SH-SY5Y (cell line): ENCODE measurements at regions not wholly inside any gene's neighbourhood (a gene's known extent, or its start where the extent isn't known, plus 50 kb on each side); places are given as distances from the start of the nearest gene placed in this dataset.

Experiments
- GATA2 ChIP-seq: IDR thresholded peaks from 2 replicates; pipeline ENCODE4 v1.6.1; 2011; ENCODE audit warnings: mild to moderate bottlenecking, low read depth, low read length
- GATA3 ChIP-seq: IDR thresholded peaks from 2 replicates; pipeline ENCODE4 v1.6.1; 2011; ENCODE audit warnings: low read depth, mild to moderate bottlenecking, low read length, moderate library complexity

DNA sequence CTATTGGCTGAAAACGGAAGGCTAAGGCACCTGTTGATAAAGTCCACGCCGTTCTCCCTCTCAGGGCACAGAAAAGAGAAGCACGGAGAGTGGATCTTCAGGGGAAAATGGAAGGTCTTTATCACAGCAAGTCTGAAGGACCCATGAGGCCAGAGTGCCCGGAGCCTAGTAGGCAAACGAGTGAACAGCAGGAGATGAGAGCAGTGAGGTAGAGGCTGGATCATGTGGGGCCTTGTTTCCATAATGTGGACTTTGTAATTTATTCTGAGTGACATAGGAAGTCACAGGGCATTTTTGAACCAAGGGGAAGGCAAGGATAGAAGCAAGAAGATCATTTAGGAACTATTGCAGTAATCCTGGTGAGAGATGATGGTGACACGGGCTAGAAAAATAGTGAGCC is 287.2 kb upstream of the NRIP1 start:
- TF ChIP-seq GATA3 (no peak), GATA2 (no peak)

DNA sequence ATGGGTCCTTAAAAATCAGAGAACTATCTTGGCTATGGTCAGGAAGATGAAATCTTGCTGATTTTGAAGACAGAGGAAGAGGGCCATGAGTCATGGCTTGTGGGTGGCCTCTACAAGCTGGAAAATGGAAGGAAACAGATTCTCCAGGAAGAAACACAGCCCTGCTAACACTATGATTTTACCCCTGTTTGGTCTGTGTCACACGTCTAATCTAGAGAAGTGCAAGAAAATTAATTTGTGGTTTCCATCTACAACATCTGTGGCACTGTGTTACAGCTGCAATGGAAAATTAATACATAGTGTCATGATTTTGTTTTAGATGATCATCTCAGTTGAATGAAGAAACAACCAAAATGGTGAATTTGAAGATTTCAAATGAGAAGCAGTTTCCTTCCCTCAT is 288.7 kb upstream of the NRIP1 start:
- no peak for TF ChIP-seq GATA2
- no peak for TF ChIP-seq GATA3

DNA sequence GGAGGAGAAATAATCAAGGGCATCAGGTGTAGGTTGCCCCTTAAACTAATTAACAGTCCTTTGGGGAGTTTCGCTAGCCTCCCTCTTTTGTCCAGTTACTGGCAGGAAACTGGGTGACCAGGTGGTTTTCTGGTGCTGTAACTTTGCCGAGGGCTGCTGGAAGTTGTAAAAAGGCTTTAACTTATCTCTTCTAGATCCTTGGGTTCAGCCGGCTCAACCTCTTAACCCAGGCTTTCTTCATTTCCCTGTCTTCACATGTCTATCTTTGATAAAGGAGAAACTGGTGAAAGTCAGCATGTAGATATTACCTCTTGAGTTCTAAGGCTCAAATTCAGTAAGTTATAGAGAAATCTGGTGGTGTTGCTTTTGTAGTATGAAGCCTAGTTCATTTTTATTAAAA is 289.7 kb upstream of the NRIP1 start:
- TF ChIP-seq GATA2 (no peak), GATA3 (no peak)

DNA sequence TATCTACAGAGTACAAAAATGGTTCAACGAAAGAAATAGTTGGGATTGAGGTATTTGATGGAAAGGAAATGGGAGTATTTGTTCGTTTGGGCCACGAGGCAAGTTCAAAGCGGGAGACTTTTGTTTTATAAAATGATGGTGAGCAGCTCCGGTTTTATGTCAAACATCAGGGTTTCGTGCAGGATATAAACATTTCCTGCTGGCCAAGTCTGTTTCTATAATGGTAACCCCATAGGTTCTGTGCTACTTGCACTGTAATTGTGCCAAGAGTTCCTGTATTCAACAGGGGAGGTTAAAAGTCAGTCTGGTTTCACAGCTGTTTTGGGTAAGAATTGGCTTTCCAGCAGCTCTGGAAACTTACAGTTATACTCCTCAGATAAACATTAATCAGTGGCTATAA is 290.3 kb upstream of the NRIP1 start:
- no peak for TF ChIP-seq GATA3
- TF ChIP-seq GATA2, result no peak

DNA sequence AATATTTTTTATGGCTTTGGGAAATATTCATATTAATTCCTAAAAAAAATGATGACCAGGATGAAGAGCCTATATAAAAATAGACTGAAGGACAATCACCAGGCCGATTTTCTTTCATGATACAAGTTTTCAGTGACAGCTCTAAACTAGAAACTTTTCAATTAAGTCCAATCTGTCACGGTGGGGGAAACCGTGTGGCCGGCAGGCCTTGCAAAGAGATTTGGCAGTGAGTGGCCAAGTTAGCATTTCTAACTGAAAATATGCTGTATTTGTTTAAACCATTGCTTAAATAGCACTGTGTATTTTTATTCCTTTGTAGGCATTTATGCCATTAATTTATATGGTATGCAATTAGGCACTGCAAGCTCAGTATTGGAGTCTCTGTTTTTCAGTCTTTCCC is 294.5 kb upstream of the NRIP1 start:
- no peak for TF ChIP-seq GATA2
- TF ChIP-seq GATA3, result no peak

DNA sequence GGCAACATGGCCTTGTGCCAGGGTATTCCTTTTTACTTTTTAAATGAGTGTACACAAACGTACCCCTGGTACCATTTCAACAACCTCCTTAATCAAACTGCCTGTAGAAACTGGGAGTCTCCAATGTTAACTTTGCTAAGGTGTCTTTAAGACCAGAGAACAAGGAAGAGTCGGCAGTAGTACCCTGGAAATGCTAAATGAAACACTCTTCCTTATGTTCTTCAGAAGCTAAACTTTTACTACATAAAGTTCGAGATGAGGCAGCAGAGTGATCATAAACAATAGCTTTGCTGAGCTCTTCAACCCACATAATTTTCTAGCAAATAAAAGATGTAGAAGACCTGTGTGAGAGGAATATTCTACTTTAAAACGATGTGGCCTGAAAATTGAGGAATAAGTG is 297.7 kb upstream of the NRIP1 start:
- TF ChIP-seq GATA3, result no peak
- no peak for TF ChIP-seq GATA2

DNA sequence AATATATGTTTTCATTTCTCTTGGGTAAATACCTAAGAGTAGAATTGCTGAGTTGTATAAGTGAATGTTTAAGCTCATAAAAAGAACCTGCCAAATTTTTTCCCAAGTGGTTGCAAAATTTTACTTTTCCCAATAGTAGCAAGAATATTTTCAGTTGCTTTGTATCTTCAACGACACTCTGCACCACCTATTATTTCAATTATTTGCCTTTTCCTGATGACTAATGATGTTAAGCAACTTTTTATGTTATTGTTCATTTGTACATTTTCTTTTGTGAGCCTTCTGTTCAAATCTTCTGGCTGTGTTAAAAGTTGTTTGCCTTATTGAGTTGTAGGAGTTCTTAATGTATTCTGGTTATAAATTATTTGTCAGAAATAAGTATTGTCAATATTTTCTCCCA is 299.1 kb upstream of the NRIP1 start:
- no peak for TF ChIP-seq GATA2
- no peak for TF ChIP-seq GATA3

DNA sequence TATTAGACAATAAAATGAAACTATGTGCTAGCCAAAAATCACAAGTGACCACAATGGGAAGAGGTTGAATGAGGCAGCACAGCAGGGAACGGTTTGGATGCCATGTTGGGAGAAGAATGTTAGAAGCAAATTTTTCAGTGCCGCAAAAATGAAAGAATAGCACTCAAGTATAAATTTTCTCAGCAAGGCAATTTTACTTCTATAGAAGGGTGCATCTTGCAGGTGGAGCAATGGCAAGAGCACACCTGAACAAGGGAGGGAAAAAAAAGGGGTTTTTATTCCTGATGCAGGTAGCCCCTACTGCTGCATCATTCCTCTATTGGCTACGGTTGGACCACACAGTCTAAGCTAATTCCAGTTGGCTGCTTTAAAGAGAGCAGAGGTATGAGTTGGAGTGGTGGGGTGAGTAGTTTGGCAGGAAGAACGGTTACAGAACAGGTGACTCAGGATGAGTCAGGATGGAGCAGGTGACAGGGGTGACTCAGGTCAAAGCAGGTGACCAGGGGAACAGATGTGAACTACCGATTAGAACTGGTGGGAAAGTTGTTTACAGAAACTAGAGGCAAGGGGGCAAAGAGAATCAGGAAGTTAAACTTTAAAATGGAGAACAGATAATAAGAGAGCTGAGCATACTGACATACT is 301.1 kb upstream of the NRIP1 start:
- TF ChIP-seq GATA3, result no peak
- TF ChIP-seq GATA2, result no peak

DNA sequence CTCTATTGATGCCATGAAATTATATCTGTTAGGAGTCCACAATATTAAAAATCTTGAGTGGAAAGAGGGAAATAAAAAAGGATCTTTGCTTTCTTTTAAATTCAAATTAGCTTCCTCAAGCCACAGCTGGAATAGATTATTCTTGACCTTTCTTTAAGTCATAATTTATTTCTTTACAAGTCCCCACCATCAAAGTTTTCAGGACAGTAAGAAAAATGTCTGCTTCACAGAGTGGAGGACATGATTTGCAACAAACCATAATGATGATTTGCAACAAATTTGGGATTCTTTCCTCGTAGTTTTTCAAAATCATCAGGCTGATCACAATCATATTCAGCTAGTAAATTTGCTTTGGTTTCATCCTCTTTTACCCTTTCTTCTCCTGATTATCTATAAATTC is 301.8 kb upstream of the NRIP1 start:
- TF ChIP-seq GATA3 (no peak), GATA2 (no peak)

DNA sequence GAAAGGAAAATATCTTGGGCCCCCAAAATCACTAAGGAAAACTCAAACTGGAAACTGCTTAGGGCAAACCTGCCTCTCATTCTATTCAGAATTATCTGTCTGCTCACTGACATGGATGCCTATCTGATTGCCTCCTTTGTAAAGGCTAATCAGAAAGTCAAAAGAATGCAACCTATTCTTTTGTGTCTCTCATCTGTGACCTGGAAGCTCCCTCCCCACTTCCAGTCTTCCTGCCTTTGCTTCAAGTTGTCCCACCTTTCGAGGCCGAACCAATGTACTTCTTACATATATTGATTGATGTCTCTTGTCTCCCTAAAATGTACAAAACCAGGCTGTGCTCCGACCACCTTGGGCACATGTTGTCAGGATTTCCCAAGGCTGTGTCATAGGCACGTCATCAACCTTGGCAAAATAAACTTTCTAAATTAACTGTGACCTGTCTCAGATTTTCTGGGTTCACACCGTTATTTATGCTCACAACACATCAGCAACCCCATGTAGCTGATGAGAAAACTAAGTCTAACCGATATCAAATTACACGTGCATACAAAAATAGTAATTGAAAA is 302.3 kb upstream of the NRIP1 start:
- TF ChIP-seq GATA3 (no peak), GATA2 (no peak)

DNA sequence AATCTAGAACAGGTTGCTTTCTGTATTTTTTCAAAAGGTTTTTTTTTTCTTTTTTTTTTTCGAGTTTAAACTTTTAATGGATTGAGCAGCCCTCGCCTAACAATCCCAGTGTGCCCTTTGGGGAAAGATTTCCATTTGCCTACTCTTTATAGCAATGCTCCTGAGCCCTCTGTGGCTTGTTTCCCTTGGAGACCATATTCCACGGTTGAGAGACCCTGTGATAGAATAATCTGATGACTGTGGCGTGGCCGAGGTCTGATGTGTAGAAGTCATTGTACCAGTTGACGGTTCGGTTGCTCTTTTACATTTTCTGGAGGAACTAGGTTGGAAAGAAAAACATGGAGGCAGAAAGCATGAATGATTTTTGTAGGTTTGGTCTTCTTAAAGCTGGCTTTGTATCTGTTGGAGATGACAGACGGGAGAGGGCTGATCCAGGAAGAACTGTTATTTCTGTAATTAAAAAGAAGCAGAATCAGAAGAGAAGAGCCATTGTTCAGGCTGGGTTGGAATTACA is 305.7 kb upstream of the NRIP1 start:
- no peak for TF ChIP-seq GATA2
- no peak for TF ChIP-seq GATA3

DNA sequence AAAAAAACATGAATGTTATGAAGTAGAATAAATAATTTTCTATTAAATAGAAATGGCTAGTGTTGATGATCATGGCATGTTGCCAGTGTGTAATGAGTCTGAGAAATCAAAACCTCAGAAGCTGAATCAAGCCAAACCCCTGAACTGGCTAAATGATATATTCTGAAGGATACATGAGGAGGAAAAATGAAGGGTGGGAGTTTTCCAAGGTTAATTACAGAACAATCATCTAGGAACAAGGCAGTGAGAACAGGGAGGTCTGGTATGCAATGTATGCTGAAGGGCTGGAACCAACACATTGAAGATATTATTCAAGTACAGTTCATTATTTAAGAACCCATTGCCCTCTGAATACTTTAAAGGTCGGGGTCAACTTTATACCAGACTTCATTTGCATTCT is 309.1 kb upstream of the NRIP1 start:
- TF ChIP-seq GATA2 (no peak), GATA3 (no peak)

DNA sequence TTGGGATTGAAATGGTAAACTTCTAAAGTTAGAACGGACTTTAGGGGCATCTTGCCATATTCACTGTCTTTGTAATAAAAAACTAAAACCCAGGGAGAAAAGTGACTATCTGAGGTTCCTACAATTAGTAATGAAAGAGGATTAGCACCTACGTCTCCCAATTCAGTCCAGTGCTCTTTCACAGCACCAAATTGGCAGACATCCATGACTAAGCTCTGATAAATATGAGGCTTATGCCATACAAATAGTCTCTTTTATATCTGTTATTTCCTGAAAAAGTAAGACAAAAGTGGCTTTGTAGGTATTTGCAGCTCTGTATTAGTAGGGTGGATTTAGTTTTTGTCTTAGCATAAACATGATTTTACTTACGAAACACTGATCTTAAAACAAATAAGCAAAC is 315.0 kb upstream of the NRIP1 start:
- TF ChIP-seq GATA3, result no peak
- TF ChIP-seq GATA2, result no peak

DNA sequence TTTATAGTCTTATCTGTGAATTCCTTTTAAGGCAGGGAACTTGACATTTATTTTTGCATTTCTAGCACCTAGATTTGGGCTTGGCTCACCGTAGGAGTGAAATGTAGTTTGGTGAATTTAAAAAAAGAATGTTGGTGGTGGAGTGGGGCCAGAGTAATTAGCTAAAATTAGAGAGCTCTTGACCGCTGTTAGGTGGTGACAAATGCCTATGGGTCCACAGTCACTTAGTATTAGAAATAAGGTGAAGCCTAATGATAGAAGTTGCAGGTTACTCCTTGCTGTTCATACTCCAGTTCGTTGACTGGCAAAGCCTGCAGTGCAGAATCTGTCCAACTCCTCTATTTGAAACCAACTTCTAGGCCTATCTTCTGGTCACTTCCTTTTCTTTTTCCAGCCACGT is 318.8 kb upstream of the NRIP1 start:
- TF ChIP-seq GATA3, result no peak
- TF ChIP-seq GATA2, result no peak

DNA sequence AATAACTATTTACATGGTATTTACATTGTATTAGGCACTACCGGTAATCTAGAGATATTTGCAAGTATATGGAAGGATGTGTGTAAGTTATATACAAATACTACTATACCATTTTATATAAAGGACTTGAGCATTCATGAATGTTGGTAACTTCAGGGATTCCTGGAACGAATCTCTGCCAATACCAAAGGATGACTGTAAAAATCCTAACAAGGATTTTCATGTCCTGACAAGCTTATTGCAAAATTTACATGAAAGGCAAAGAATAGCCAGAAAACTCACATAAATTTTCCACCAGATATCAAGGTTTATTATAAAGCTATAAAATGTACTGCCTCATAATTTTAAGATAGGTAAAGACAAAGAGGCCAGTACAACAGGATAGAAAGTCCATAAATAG is 325.2 kb upstream of the NRIP1 start:
- no peak for TF ChIP-seq GATA3
- TF ChIP-seq GATA2, result no peak
